HepG2 (cell line): ENCODE measurements at regions not wholly inside any gene's neighbourhood (a gene's known extent, or its start where the extent isn't known, plus 50 kb on each side); places are given as distances from the start of the nearest gene placed in this dataset.

Experiments used
- ATAC-seq: fragments of 200-7000 bp; cut with Tn5 transposase; 3 replicates; pipeline ENCODE4 v1.9.1; 2020; ENCODE audit warnings: mild to moderate bottlenecking, moderate library complexity
- BruUV-seq: library from RNA; stranded (reverse); fragments of 400-500 nt; replicated peaks from 2 replicates; lab custom pipeline; 2021; lab: Mats Ljungman, UMichigan
- CTCF ChIA-PET: fragments of 300-600 bp; formaldehyde crosslinking; extraction: SDS; loops from one replicate; lab custom pipeline; 2021; ENCODE audit warnings: low total read pairs, inconsistent platforms, low intra/inter-chr PET ratio; lab: Yijun Ruan, JAX
- POLR2A ChIA-PET: fragments of 350-600 bp; sonication (Branson Sonifier 250); formaldehyde crosslinking; loops from one replicate; lab custom pipeline; 2020; ENCODE audit warnings: antibody characterized with exemption, inconsistent platforms; lab: Yijun Ruan, JAX
- DNase-seq: peaks from one replicate; pipeline ENCODE4 v3.0.0-alpha.2; 2015; ENCODE audit warnings: low spot score
- FAIRE-seq: peaks from 3 replicates; lab custom pipeline; 2011; peaks lifted over from hg19 to GRCh38; lab: Jason Lieb, UNC
- H2AFZ ChIP-seq: one replicate; pipeline ENCODE4 v1.6.1; 2011; ENCODE audit warnings: low read length, inconsistent platforms
- H3K27ac ChIP-seq: fragments of 300-600 bp; 3 replicates; pipeline ENCODE4 v1.8.0; 2011; ENCODE audit warnings: mixed run types, mild to moderate bottlenecking, mixed read lengths, low read length, inconsistent platforms; ENCODE audit not compliant: insufficient read depth; ENCODE audit errors: extremely low read length
- H3K27me3 ChIP-seq, 2 experiments: fragments of 200-600 bp in 1 of 2; 2 replicates in 1 of 2; 3 replicates in 1 of 2; pipeline versions ENCODE4 v1.6.0 to v1.8.0; 2011; ENCODE audit warnings: low read length in 2 of 2, mild to moderate bottlenecking in 2 of 2, moderate library complexity in 2 of 2, inconsistent platforms in 1 of 2; ENCODE audit not compliant: insufficient read depth in 2 of 2, control insufficient read depth in 1 of 2
- H3K36me3 ChIP-seq, 2 experiments: fragments of 200-600 bp in 1 of 2; replicated peaks in 1 of 2; 2 replicates in 1 of 2; 3 replicates in 1 of 2; pipeline versions ENCODE4 v1.5.1 to v1.8.0; 2011; ENCODE audit warnings: low read length in 2 of 2, inconsistent platforms in 1 of 2; ENCODE audit not compliant: insufficient read depth in 2 of 2, control insufficient read depth in 1 of 2
- H3K4me1 ChIP-seq: 2 replicates; pipeline ENCODE4 v1.5.1; 2012; ENCODE audit warnings: low read length, inconsistent platforms; ENCODE audit not compliant: insufficient read depth
- H3K4me2 ChIP-seq: 2 replicates; pipeline ENCODE4 v1.6.0; 2011; ENCODE audit warnings: low read depth, low read length, inconsistent platforms
- H3K4me3 ChIP-seq, 3 experiments: fragments of 200-600 bp in 1 of 3; sonication (generic), shearing (Covaris generic) in 1 of 3; replicated peaks in 1 of 3; 2 replicates each; pipeline ENCODE4 v1.5.1; 2011 to 2016; ENCODE audit warnings: low read length in 3 of 3, inconsistent platforms in 2 of 3, low read depth in 2 of 3, mild to moderate bottlenecking in 2 of 3, control low read depth in 1 of 3, mixed read lengths in 1 of 3; ENCODE audit not compliant: insufficient read depth in 1 of 3
- H3K79me2 ChIP-seq: one replicate; pipeline ENCODE4 v1.6.1; 2011; ENCODE audit warnings: low read length, inconsistent platforms; ENCODE audit not compliant: insufficient read depth
- H3K9ac ChIP-seq: 2 replicates; pipeline ENCODE4 v1.6.0; 2011; ENCODE audit warnings: mild to moderate bottlenecking, low read depth, low read length, inconsistent platforms; ENCODE audit not compliant: insufficient read depth
- H3K9me3 ChIP-seq: 2 replicates; pipeline ENCODE4 v1.5.1; 2012; ENCODE audit warnings: mild to moderate bottlenecking, low read length
- H4K20me1 ChIP-seq: 2 replicates; pipeline ENCODE4 v1.6.0; 2011; ENCODE audit warnings: inconsistent platforms, mild to moderate bottlenecking, low read length, moderate library complexity; ENCODE audit not compliant: insufficient read depth
- NFKBIZ ChIP-seq: IDR thresholded peaks from 2 replicates; pipeline ENCODE4 v1.6.1; 2018; ENCODE audit warnings: missing genetic modification reagents, missing compliant biosample characterization
- PREB ChIP-seq: sonication (generic); formaldehyde crosslinking; IDR thresholded peaks from 2 replicates; pipeline ENCODE4 v1.4.0; 2020; ENCODE audit warnings: missing genetic modification reagents
- SUZ12 ChIP-seq: fragments of 150-350 bp; IDR thresholded peaks from 2 replicates; pipeline ENCODE4 v1.6.1; 2014; ENCODE audit warnings: low read depth, low read length
- ZBTB21 ChIP-seq: sonication (generic); formaldehyde crosslinking; IDR thresholded peaks from 2 replicates; pipeline ENCODE4 v1.4.0; 2020; ENCODE audit warnings: missing genetic modification reagents
- ZNF282 ChIP-seq: fragments of 450-650 bp; IDR thresholded peaks from 2 replicates; pipeline ENCODE4 v1.6.1; 2018; ENCODE audit not compliant: partially characterized antibody
- ZNF383 ChIP-seq: sonication (generic); formaldehyde crosslinking; IDR thresholded peaks from 2 replicates; pipeline ENCODE4 v1.4.0; 2020; ENCODE audit warnings: missing genetic modification reagents, mild to moderate bottlenecking, borderline replicate concordance
- in situ Hi-C: cut with HindIII; loops from 2 replicates; pipeline ENCODE4 v1.10.0; 2017; ENCODE audit warnings: low pct_unique_long_range_greater_than_20kb; ENCODE audit not compliant: extremely low pct_ligation_motif_present
- intact Hi-C: fragments of 100-400 bp; cut with micrococcal nuclease; formaldehyde crosslinking; loops from one replicate; pipeline ENCODE4 v1.10.0; 2022; ENCODE audit not compliant: unreplicated experiment
- TF ChIP-seq, protein P1 (sequence below): sonication (generic); formaldehyde crosslinking; IDR thresholded peaks from 2 replicates; pipeline ENCODE4 v1.5.1; 2020; ENCODE audit warnings: mild to moderate bottlenecking, moderate library complexity, missing genetic modification reagents
- TF ChIP-seq, protein P2 (sequence below): sonication (generic); formaldehyde crosslinking; IDR thresholded peaks from 2 replicates; pipeline ENCODE4 v1.4.0; 2020; ENCODE audit warnings: missing genetic modification reagents

DNA sequence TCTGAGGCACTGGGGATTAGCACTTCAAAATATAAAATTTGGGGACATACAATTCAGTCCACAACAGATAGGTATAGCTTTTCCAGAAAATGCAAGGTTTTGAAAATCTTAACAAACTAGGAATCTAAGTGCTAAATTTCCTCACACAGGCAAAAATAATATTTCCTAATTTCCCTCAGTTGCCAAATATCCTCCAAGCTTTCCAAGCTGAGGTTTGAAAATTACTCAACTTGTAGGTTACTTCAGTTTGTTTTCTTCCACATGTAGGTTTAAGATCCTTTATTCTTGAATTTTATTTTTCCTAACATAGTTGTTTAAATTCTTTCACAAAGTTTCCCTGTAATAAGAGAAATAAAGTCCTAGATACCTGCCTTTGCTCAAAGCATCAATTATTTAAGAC, 192.9 kb upstream of the NRXN1 start:
- Histone ChIP-seq H3K4me3 (no peak overlapping the region), H3K27me3 (no peaks in the 10 kb centered on the region), H3K27ac (no peak overlapping the region), H2AFZ (no peak overlapping the region), H3K36me3 (no peaks in the 10 kb centered on the region), H3K4me2 (no peak overlapping the region), H3K9me3 (peaks cover 94% of the 10 kb centered on the region), H4K20me1 (no peaks in the 10 kb centered on the region), H3K4me1 (no peaks in the 10 kb centered on the region), H3K79me2 (no peaks in the 10 kb centered on the region), H3K9ac (no peak overlapping the region)
- no peak for ATAC-seq
- no peak for TF ChIP-seq ZNF383
- TF ChIP-seq ZNF282, result no peak
- TF ChIP-seq PREB (CRISPR knock-in tag), result no peak
- TF ChIP-seq NFKBIZ (CRISPR knock-in tag), result no peak
- no peak for TF ChIP-seq ZBTB21 (CRISPR knock-in tag)
- TF ChIP-seq SUZ12, result no peak
- TF ChIP-seq, protein P1, sequence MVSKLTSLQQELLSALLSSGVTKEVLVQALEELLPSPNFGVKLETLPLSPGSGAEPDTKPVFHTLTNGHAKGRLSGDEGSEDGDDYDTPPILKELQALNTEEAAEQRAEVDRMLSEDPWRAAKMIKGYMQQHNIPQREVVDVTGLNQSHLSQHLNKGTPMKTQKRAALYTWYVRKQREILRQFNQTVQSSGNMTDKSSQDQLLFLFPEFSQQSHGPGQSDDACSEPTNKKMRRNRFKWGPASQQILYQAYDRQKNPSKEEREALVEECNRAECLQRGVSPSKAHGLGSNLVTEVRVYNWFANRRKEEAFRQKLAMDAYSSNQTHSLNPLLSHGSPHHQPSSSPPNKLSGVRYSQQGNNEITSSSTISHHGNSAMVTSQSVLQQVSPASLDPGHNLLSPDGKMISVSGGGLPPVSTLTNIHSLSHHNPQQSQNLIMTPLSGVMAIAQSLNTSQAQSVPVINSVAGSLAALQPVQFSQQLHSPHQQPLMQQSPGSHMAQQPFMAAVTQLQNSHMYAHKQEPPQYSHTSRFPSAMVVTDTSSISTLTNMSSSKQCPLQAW, result no peak
- TF ChIP-seq, protein P2, sequence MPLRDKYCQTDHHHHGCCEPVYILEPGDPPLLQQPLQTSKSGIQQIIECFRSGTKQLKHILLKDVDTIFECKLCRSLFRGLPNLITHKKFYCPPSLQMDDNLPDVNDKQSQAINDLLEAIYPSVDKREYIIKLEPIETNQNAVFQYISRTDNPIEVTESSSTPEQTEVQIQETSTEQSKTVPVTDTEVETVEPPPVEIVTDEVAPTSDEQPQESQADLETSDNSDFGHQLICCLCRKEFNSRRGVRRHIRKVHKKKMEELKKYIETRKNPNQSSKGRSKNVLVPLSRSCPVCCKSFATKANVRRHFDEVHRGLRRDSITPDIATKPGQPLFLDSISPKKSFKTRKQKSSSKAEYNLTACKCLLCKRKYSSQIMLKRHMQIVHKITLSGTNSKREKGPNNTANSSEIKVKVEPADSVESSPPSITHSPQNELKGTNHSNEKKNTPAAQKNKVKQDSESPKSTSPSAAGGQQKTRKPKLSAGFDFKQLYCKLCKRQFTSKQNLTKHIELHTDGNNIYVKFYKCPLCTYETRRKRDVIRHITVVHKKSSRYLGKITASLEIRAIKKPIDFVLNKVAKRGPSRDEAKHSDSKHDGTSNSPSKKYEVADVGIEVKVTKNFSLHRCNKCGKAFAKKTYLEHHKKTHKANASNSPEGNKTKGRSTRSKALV, result no peak
- no peak for DNase-seq
- POLR2A ChIA-PET, result no interaction called here
- no peak for FAIRE-seq
- intact Hi-C loops (no loop called here), in situ Hi-C loops (no loop called here)
- BruUV-seq, result no TSS peak
- CTCF ChIA-PET, result no interaction called here
